ENCODE measurements at regions not wholly inside any gene's neighbourhood (a gene's known extent, or its start where the extent isn't known, plus 50 kb on each side); places are given as distances from the start of the nearest gene placed in this dataset.
A peak's percentile ranks its signal among the peaks of the same experiment; 100 is the strongest.
"Not testable (repeated sequence)": the region's sequence is repeated elsewhere in the genome, so short reads cannot be mapped to it uniquely, and the experiment has no call there.

- DNase-seq: no peak
Measured at GRCh38 chr2:236909802-236910201, 175.9 kb upstream of the COPS8 start.

GRCh38 chr2:236910781-236911495, 174.8 kb upstream of the COPS8 start:
- DNase-seq: no peak

DNA sequence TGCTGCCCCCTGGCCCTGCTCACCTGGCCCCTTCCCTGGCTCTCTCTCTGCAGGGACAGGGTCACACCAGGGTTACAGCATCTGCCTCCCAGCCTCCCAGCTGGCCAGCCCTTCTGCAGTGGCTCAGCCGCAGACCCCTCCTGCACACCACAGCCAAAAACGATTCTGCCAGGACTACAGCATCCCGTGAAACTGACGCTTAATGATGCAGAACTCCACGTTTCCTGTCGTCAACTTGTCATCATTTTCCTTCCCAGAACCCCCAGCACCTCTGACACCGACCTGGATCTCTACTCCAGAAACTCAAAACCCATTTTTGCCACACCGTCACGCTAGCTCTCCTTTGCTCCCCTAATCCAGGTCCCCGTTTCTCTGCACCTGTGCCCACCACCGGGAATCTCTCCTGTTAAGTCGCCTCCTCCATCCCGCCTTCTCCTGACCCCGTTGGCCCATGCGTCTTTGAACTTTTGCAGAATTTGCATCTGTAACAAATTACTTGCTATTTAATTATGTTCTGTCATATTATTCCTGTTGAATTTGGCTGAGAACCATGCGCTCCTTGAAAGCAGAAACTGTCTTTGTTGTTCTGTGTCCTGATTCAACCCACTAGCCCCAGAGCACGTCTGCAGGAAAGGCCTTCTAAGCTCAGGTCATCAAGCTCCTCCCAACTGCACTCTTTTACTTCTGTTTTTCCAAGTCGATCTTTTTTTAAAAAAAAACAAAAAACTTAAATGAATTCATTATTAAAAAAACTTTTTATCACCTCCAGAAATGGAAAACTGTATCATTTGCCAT, 173.2 kb upstream of the COPS8 start:
- no peak for DNase-seq

- DNase-seq: no peak
Measured at GRCh38 chr2:236915186-236915585, 170.5 kb upstream of the COPS8 start.

GRCh38 chr2:236915726-236916125, 170.0 kb upstream of the COPS8 start:
- no peak for DNase-seq

- no peak for DNase-seq
Measured at GRCh38 chr2:236916181-236916580, 169.5 kb upstream of the COPS8 start.

GRCh38 chr2:236916651-236917050, 169.0 kb upstream of the COPS8 start:
- no peak for DNase-seq

DNA sequence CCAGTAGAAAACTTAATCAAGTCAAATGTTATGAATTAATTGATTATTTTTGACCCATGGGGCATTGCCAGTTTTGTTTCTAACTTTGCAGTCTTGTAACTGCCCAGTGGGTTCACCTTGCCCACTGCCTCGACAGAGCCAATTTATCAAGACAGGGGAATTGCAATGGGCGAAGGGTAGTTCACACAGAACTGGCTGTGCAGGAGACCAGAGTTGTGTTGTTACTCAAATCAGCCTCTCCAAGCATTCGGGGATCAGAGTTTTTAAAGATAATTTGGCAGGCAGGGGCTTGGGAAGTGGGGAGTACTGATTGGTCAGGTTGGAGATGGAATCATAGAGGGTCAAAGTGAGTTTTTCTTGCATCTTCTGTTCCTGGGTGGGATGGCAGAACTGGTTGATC, 168.5 kb upstream of the COPS8 start:
- DNase-seq: no peak

DNA sequence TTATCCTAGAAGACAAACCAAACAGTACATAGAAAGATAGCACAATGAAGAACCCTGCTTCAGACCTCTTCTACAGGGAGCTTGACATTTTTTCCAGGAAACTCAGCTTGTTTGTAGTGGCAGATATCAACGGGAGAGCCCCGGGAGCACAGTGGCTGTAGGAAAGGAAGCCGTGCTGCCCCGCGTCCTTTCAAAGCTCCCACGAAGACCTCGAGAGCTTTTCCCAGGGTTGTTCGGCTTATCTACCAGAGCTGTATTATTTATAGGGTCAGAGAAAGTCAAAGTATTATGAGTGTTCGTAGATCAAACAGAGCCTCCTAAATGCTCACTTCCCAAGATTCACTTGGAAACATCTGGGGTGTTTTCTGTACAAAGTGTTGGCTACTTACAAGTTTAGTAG, 167.1 kb upstream of the COPS8 start:
- DNase-seq: no peak

DNA sequence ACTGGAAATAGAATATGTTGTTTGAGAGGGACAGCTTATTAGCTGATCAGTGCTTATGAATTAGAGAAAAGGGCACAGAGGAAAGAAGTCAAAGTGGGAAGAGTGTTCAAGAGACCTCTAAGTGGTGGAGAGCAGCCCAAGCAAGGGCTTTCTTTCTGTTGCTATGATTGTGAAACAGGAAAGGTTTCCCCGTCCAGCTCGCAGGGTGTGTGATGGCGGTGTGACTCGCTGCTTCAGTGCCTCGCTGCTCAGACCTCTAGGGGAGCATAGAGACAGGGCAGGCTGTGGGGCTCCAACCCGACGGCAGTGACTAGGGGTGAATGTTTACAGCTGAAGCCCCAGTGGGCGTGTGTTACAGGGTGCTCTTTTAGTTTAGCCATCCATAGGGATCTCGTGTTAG, 166.5 kb upstream of the COPS8 start:
- DNase-seq: no peak

DNA sequence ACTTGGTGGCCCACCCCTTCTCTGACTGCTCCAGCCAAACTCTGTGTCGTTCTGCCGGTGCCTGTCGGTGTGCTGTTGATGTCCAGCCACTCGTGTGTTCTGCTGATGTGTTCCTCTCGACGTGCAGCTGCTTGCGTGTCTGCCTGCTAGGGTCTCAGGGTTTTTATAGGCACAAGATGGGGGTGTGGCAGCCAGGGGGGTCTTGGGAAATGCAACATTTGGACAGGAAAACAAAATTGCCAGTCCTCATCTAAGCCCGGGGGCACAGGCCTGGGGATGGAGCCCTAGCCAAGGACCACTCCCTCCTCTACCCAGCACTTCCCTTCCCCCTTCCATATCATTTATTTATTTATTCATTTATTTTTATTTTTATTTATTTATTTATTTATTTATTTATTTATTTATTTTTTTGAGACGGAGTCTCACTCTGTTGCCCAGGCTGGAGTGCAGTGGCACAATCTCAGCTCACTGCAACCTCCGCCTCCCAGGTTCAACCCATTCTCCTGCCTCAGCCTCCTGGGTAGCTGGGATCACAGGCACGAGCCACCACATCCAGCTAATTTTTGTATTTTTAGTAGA, 165.8 kb upstream of the COPS8 start:
- DNase-seq: not testable (repeated sequence)

DNA sequence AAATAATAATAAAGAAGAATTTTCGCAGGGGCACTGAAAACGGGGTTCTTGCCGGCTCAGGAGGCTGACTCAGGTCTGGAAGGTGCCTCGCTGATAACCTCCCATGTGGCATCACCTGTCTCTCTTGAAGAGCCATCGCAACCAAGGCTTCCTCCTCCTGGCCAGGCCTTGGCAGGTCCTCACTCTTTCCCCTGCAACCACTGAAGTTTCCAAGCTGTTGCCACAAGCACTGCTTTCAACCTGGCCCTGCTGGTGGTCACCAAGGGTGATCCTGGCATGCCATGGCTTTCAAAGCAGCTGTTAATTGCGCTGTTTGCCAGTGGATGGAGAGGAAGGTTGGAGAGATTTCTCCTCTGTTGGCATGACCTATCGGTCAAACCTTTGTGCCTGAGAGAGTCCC, 163.6 kb upstream of the COPS8 start:
- no peak for DNase-seq

GRCh38 chr2:236928380-236929037, 157.2 kb upstream of the COPS8 start:
- no peak for DNase-seq

DNA sequence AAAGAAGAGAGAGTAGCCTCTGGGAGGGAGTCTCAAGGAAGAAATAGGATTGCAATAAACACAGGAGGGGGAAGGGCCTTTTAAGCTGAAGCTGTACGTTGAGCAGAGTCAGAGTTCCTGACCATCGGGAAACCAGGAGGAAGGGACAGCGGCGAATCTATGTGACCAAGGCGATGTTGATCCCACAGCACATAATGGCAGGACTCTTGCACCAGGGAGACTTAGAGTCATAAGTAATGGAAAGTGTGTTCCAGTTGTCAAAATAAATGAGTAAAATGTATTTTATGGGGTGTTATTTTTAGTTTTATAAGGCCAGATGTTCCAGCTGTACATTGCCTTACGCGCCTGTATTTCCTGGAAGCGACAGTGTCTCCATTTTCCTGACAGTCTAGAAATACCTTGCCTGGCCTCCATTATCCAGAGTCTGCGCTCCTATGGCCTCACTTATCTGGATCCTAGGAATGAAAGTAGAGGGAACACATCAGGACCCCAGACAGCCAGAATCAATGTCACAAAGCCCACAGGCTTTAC, 152.8 kb upstream of the COPS8 start:
- DNase-seq: no peak

- no peak for DNase-seq
Measured at GRCh38 chr2:236934166-236934565, 151.5 kb upstream of the COPS8 start.

GRCh38 chr2:236934656-236935055, 151.0 kb upstream of the COPS8 start:
- no peak for DNase-seq

- DNase-seq: no peak
Measured at GRCh38 chr2:236935083-236935482, 150.6 kb upstream of the COPS8 start.

DNA sequence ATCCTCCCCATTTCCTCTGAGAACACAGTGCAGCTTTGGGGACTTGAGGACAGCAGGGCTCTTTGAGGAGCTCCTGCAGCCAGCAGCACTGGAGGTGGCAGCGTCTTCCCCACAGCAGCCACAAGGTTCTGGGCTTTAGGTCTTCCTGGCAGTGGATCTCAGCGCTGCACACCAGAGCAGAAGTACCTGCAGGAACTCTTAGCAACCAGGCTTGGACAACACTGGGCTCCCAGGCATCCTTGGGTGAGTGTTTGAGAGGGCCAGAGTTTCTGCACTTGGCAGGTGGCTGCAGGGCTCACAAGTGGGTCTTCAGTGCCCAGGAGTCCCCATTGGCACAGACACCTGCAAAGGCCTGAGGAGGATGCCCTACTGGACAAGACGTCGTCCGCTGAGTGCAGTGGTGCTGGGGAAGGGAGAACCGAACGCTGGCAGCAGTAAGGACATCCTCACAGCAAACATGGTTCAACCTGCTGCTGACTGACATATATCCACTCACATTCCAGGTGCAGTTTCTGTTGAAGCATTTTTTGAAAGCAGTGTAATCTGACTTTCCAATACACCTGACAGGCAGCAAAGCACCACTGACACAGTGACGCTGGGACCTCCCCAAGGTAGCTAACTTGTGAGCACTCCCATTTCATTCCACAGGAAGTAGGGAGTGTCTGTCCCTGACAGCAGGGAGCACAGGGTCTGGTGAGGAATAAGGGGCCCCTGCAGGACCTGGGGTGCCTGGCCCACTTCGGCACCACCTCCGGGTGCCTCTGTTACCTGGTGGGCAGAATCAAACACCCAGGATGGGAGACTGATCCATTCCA, 149.9 kb upstream of the COPS8 start:
- no peak for DNase-seq

DNA sequence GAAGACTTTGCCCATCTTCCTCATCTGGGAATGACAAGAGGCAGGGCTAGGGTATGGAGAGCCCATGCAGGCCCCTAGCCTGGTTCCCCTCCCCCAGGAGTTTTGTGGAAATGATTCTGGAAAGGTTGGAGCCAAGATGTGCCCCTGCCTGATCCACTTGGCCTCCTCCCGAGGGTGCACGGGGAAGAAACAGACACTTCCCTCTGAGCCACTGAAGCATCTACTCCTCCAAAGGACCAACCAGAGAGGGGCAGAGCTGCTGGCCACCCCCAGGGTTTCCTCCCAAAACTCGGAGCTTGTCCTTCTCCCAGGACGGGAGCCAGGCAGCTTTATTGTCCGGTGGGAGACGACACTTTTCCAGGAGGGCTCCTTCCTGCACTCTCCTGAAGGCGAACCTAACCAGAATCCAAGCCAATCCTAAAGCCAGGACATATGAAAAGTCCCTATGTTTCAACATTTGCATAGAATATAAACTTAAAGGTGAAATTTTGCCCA, 149.2 kb upstream of the COPS8 start:
- DNase-seq: no peak

- no peak for DNase-seq
Measured at GRCh38 chr2:236938126-236938525, 147.6 kb upstream of the COPS8 start.

- DNase-seq: no peak
Measured at GRCh38 chr2:236939271-236939670, 146.4 kb upstream of the COPS8 start.

DNA sequence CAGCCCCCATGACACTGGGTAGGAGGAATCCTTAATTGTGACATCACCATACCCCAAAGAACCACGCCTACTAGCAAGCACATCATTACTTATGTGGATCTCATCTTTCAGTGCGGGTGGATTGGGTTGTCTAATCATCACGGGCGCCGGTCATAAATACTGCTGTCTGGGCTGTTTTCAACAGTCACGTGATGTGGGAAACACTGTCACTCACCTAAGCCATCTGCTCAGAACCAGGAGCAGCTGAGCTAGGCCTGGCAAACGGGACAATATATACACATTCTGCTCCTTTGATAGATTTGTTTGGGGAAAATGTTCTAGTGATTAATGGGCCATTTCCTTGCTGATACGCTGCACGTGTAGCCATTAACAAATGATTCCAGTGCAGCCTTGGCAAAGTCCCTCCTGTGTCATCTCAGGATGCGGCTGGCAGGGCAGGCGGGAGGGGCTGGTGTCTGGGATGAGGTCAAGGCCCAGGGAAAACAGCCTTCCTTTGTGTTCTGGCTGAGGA, 145.9 kb upstream of the COPS8 start:
- peak; percentile 37 for DNase-seq
